ENCODE measurements at regions not wholly inside any gene's neighbourhood (a gene's known extent, or its start where the extent isn't known, plus 50 kb on each side); places are given as distances from the start of the nearest gene placed in this dataset.

DNA sequence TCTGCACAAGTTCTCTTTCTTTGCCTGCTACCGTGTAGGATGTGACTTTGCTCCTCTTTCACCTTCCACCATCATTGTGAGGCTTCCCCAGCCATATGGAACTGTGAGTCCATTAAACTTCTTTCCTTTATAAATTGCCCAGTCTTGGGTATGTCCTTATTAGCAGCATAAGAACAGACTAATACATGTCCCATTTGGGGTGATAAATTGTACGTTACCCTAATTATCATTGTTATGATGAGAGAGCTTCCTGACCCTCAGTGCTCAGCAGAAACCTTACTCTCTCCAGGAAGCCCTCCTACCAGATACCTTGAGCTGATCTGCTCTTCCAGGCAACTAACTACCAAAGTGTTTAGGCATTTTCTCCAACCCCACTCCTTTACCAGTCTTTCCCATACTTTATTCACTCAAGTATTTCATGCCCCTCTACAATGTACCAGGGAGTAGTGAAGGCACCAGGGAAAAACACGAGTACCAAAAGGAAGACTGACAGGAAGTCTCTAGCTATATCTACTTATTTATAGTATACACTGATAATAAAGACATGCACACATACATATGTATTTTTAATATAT is 196.2 kb downstream of the MYCN start:
- Histone ChIP-seq H3K9ac (replicated peaks in 1 of 4; ENCODE audit: extremely low read depth in 1 of 4, low read depth in 3 of 4, low read length in 3 of 4) (no peak overlapping the region), H4K5ac (ENCODE audit: insufficient read length, low read depth, low read length) (no peak overlapping the region), H3K36me3 (ENCODE audit: control insufficient read depth in 2 of 4, insufficient read depth in 4 of 4, low read length in 3 of 4) (no peaks in the 10 kb centered on the region), H3K23ac (ENCODE audit: insufficient read length) (no peak overlapping the region), H3K4me2 (ENCODE audit: insufficient read depth in 1 of 2, low read depth in 2 of 2, low read length in 2 of 2) (no peak overlapping the region), H2BK5ac (ENCODE audit: low read depth, low read length) (no peak overlapping the region), H3K27ac (ENCODE audit: low read depth, low read length) (no peak overlapping the region), H2AFZ (ENCODE audit: low read length) (no peak overlapping the region), H3K4me1 (replicated peaks in 1 of 4; ENCODE audit: control insufficient read depth in 3 of 4, insufficient read depth in 4 of 4, low read length in 3 of 4) (peaks cover 0 to 3% (median 0%) of the 10 kb centered on the region in 4 experiments; a peak in 1 of 7 replicates), H3K23me2 (ENCODE audit: low read depth, low read length) (no peaks in the 10 kb centered on the region), H2BK15ac (ENCODE audit: low read length) (no peak overlapping the region), H4K91ac (replicated peaks; ENCODE audit: insufficient read length, low read length) (no peak overlapping the region), H2BK20ac (ENCODE audit: low read length) (0 out of 2 replicates have a peak overlapping the region, but pooled peaks have one; percentile 34), H3K18ac (ENCODE audit: extremely low read depth, low read length) (no peak overlapping the region), H2AK5ac (ENCODE audit: low read depth, low read length) (no peak overlapping the region), H3K4me3 (ENCODE audit: extremely low read depth in 1 of 4, insufficient read depth in 2 of 4, low read depth in 3 of 4, low read length in 4 of 4) (no peak overlapping the region), H2BK120ac (replicated peaks; ENCODE audit: low read depth, low read length) (no peak overlapping the region), H2BK12ac (ENCODE audit: low read depth, low read length) (no peak overlapping the region), H3K4ac (replicated peaks; ENCODE audit: insufficient read length, low read depth, low read length) (no peak overlapping the region), H3K56ac (replicated peaks; ENCODE audit: insufficient read length, low read depth, low read length) (no peak overlapping the region), H4K8ac (ENCODE audit: extremely low read depth, insufficient read depth, low read length) (no peak overlapping the region), H3K79me1 (ENCODE audit: low read depth, low read length) (no peaks in the 10 kb centered on the region), H3K14ac (ENCODE audit: insufficient read length) (no peak overlapping the region), H4K20me1 (replicated peaks in 1 of 2; ENCODE audit: control insufficient read depth in 1 of 2, insufficient read depth in 2 of 2, low read length in 2 of 2) (no peaks in the 10 kb centered on the region), H3K9me3 (ENCODE audit: insufficient read depth in 2 of 2, low read depth in 1 of 2, low read length in 1 of 2) (no peaks in the 10 kb centered on the region), H3K27me3 (replicated peaks in 1 of 4; ENCODE audit: control insufficient read depth in 3 of 4, extremely low read depth in 1 of 4, insufficient read depth in 3 of 4, low read length in 3 of 4) (no peaks in the 10 kb centered on the region), H3K79me2 (ENCODE audit: control insufficient read depth in 1 of 2, insufficient read depth in 2 of 2, low read length in 2 of 2) (no peaks in the 10 kb centered on the region)
- DNase-seq (ENCODE audit: low read depth in 1 of 2, low spot score in 2 of 2) (no peak), FAIRE-seq (no peak)
- ChIA-PET POLR2A (ENCODE audit: partially characterized antibody) (no interaction called here), CTCF (ENCODE audit: partially characterized antibody) (interaction anchor here (1.0 to 4.0 kb wide), 3 partner anchors 9 to 352 kb away, joined by 3 to 14 read pairs (median 3); no protein-coding TSS in a partner anchor)
- WGBS, 2 experiments (ENCODE audit: extremely low coverage in 1 of 2, insufficient coverage in 1 of 2, insufficient read length in 1 of 2, insufficient replicate concordance in 2 of 2, low coverage in 1 of 2, low lambda C conversion rate in 2 of 2, missing lambda C conversion rate in 1 of 2) = 91% methylated on average over 3 of the region's 3 CpGs; no CpG with 5 or more reads in 1 of the 2 experiments
- TF ChIP-seq CBX5 (IDR thresholded peaks at IDR 0.05; ENCODE audit: low read depth, low read length) (no peak), SP1 (IDR thresholded peaks at IDR 0.05; ENCODE audit: low read depth, low read length) (no peak), RNF2 (IDR thresholded peaks at IDR 0.05; ENCODE audit: borderline replicate concordance, low read depth, low read length, missing control alignments, poor library complexity, severe bottlenecking) (no peak), JUND (IDR thresholded peaks at IDR 0.05; ENCODE audit: low read length) (no peak), MAFK (IDR thresholded peaks at IDR 0.05; ENCODE audit: low read depth, low read length) (no peak), RFX5 (IDR thresholded peaks at IDR 0.05; ENCODE audit: borderline replicate concordance, low read depth, low read length) (no peak), CBX8 (IDR thresholded peaks at IDR 0.05; ENCODE audit: borderline replicate concordance, low read depth, low read length) (no peak), CHD1 (IDR thresholded peaks at IDR 0.05; ENCODE audit: low read depth, low read length) (no peak), KDM1A (IDR thresholded peaks at IDR 0.05; ENCODE audit: borderline replicate concordance, low read length) (no peak), NANOG (IDR thresholded peaks at IDR 0.05; ENCODE audit: insufficient read depth, low read depth, low read length, poor library complexity, severe bottlenecking) (no peak), SIRT6 (IDR thresholded peaks at IDR 0.05; ENCODE audit: low read length) (no peak), POLR2AphosphoS5 (IDR thresholded peaks at IDR 0.05; ENCODE audit: low read depth, low read length) (no peak), RBBP5 (IDR thresholded peaks at IDR 0.05; ENCODE audit: borderline replicate concordance, low read depth, low read length) (no peak)
- TF ChIP-seq, protein P1, sequence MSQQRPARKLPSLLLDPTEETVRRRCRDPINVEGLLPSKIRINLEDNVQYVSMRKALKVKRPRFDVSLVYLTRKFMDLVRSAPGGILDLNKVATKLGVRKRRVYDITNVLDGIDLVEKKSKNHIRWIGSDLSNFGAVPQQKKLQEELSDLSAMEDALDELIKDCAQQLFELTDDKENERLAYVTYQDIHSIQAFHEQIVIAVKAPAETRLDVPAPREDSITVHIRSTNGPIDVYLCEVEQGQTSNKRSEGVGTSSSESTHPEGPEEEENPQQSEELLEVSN (IDR thresholded peaks at IDR 0.05) = no peak

All from H1 (cell line).